GM23338 (cell line): ENCODE measurements at regions not wholly inside any gene's neighbourhood (a gene's known extent, or its start where the extent isn't known, plus 50 kb on each side); places are given as distances from the start of the nearest gene placed in this dataset.

ENCODE experiments used
- ATAC-seq: fragments of 200-7000 bp; cut with Tn5 transposase; 3 replicates; pipeline ENCODE4 v1.9.1; 2020
- DNase-seq: peaks from one replicate; pipeline ENCODE4 v3.0.0-alpha.2; 2015; ENCODE audit warnings: low spot score
- H2AFZ ChIP-seq: fragments of 200-600 bp; sonication (generic); 2 replicates; pipeline ENCODE4 v1.8.0; 2016; ENCODE audit warnings: antibody characterized with exemption, mild to moderate bottlenecking, moderate library complexity
- H3F3A ChIP-seq: fragments of 200-600 bp; sonication (generic); replicated peaks from 2 replicates; pipeline ENCODE4 v1.8.0; 2017; ENCODE audit warnings: antibody characterized with exemption, mixed run types, low read depth
- H3K27ac ChIP-seq: fragments of 200-600 bp; sonication (generic); 2 replicates; pipeline ENCODE4 v1.6.1; 2016; ENCODE audit warnings: low read depth
- H3K27me3 ChIP-seq: fragments of 200-600 bp; sonication (generic); 2 replicates; pipeline ENCODE4 v1.8.0; 2016; ENCODE audit warnings: mild to moderate bottlenecking, mixed run types, moderate library complexity; ENCODE audit not compliant: insufficient read depth
- H3K36me3 ChIP-seq: fragments of 200-600 bp; sonication (generic); 2 replicates; pipeline ENCODE4 v1.8.0; 2016; ENCODE audit warnings: mild to moderate bottlenecking; ENCODE audit not compliant: insufficient read depth
- H3K4me1 ChIP-seq: fragments of 200-600 bp; sonication (generic); 2 replicates; pipeline ENCODE4 v1.8.0; 2016; ENCODE audit warnings: mild to moderate bottlenecking, moderate library complexity; ENCODE audit not compliant: insufficient read depth
- H3K4me2 ChIP-seq: fragments of 200-600 bp; sonication (generic); 2 replicates; pipeline ENCODE4 v1.7.1; 2017; ENCODE audit warnings: mixed run types
- H3K4me3 ChIP-seq: fragments of 200-600 bp; sonication (generic); 2 replicates; pipeline ENCODE4 v1.6.1; 2016; ENCODE audit warnings: mixed run types
- H3K79me2 ChIP-seq: fragments of 200-600 bp; sonication (generic); replicated peaks from 2 replicates; pipeline ENCODE4 v1.8.0; 2017; ENCODE audit warnings: mild to moderate bottlenecking; ENCODE audit not compliant: insufficient read depth
- H3K9me2 ChIP-seq: fragments of 200-600 bp; sonication (generic); 2 replicates; pipeline ENCODE4 v1.8.0; 2017; ENCODE audit not compliant: insufficient read depth
- H4K20me1 ChIP-seq: fragments of 200-600 bp; sonication (generic); replicated peaks from 2 replicates; pipeline ENCODE4 v1.8.0; 2017; ENCODE audit warnings: mild to moderate bottlenecking; ENCODE audit not compliant: insufficient read depth
- H3K27ac Mint-ChIP-seq: 2 replicates; pipeline ENCODE4 v1.8.0; 2020; ENCODE audit warnings: inconsistent platforms, mild to moderate bottlenecking, moderate library complexity, mixed read lengths
- H3K27me3 Mint-ChIP-seq: 3 replicates; pipeline ENCODE4 v1.8.0; 2022; ENCODE audit warnings: low read depth, mild to moderate bottlenecking, moderate library complexity, mixed read lengths, inconsistent platforms; ENCODE audit not compliant: insufficient read depth, poor library complexity
- H3K36me3 Mint-ChIP-seq: 3 replicates; pipeline ENCODE4 v1.8.0; 2021; ENCODE audit warnings: low read depth, mild to moderate bottlenecking, inconsistent platforms, moderate library complexity, mixed read lengths
- H3K4me1 Mint-ChIP-seq: 3 replicates; pipeline ENCODE4 v1.8.0; 2020; ENCODE audit warnings: mild to moderate bottlenecking, inconsistent platforms, mixed read lengths
- H3K4me3 Mint-ChIP-seq: 3 replicates; pipeline ENCODE4 v1.8.0; 2021; ENCODE audit warnings: moderate library complexity, mild to moderate bottlenecking, inconsistent platforms, mixed read lengths
- H3K9me3 Mint-ChIP-seq: 3 replicates; pipeline ENCODE4 v1.8.0; 2020; ENCODE audit warnings: moderate library complexity, mild to moderate bottlenecking, inconsistent platforms, mixed read lengths
- CREB1 ChIP-seq: fragments of 250-450 bp; sonication (Bioruptor Pico); IDR thresholded peaks from 2 replicates; pipeline ENCODE4 v1.5.0; 2020; ENCODE audit warnings: low read depth, mild to moderate bottlenecking, moderate library complexity
- ETS1 ChIP-seq: IDR thresholded peaks from 2 replicates; pipeline ENCODE4 v1.6.1; 2016; ENCODE audit warnings: antibody characterized with exemption
- EZH2 ChIP-seq: fragments of 200-600 bp; sonication (generic); IDR thresholded peaks from one replicate; pipeline ENCODE4 v1.8.0; 2017; ENCODE audit warnings: antibody characterized with exemption, mild to moderate bottlenecking, low read depth; ENCODE audit not compliant: unreplicated experiment
- EZH2phosphoT487 ChIP-seq: fragments of 200-600 bp; sonication (generic); IDR thresholded peaks from one replicate; pipeline ENCODE4 v1.8.1; 2018; ENCODE audit warnings: antibody characterized with exemption; ENCODE audit not compliant: unreplicated experiment
- JUNB ChIP-seq: IDR thresholded peaks from one replicate; pipeline ENCODE4 v1.6.1; 2016; ENCODE audit warnings: antibody characterized with exemption; ENCODE audit not compliant: unreplicated experiment
- NANOG ChIP-seq: IDR thresholded peaks from 2 replicates; pipeline ENCODE4 v1.6.1; 2016; ENCODE audit warnings: antibody characterized with exemption, borderline replicate concordance
- POLR2AphosphoS5 ChIP-seq: IDR thresholded peaks from 2 replicates; pipeline ENCODE4 v1.6.1; 2016; ENCODE audit warnings: antibody characterized with exemption, low read depth
- STAT1 ChIP-seq: IDR thresholded peaks from one replicate; pipeline ENCODE4 v1.6.1; 2016; ENCODE audit warnings: antibody characterized with exemption; ENCODE audit not compliant: unreplicated experiment
- ZNF114 ChIP-seq: fragments of 250-450 bp; sonication (Bioruptor Pico); IDR thresholded peaks from 2 replicates; pipeline ENCODE4 v1.5.0; 2020; ENCODE audit warnings: mild to moderate bottlenecking, moderate library complexity
- ZNF331 ChIP-seq: fragments of 250-450 bp; sonication (Bioruptor Pico); IDR thresholded peaks from 2 replicates; pipeline ENCODE4 v1.5.0; 2020; ENCODE audit warnings: low read depth, mild to moderate bottlenecking, moderate library complexity
- ZNF462 ChIP-seq: fragments of 250-450 bp; sonication (Bioruptor Pico); IDR thresholded peaks from 2 replicates; pipeline ENCODE4 v1.5.0; 2020; ENCODE audit warnings: mild to moderate bottlenecking, moderate library complexity

GRCh38 chr20:6298049-6298448, 175.2 kb upstream of the FERMT1 start (continued):
- TF ChIP-seq ETS1, result no peak

GRCh38 chr20:6295867-6296256, 173.0 kb upstream of the FERMT1 start:
- Histone ChIP-seq H3K4me2 (no peak overlapping the region), H3K4me3 (no peak overlapping the region), H2AFZ (no peak overlapping the region), H3K27me3 (no peaks in the 10 kb centered on the region), H3K9me2 (no peaks in the 10 kb centered on the region; the same call in 1 of the 2 replicates), H3K79me2 (no peaks in the 10 kb centered on the region), H3K27ac (no peak overlapping the region), H3K36me3 (no peaks in the 10 kb centered on the region), H3K4me1 (no peaks in the 10 kb centered on the region), H4K20me1 (no peaks in the 10 kb centered on the region), H3F3A (no peaks in the 10 kb centered on the region)
- Mint-ChIP-seq H3K4me3 (no peak overlapping the region), H3K36me3 (no peaks in the 10 kb centered on the region), H3K4me1 (no peaks in the 10 kb centered on the region), H3K27me3 (no peaks in the 10 kb centered on the region), H3K27ac (no peak overlapping the region), H3K9me3 (no peaks in the 10 kb centered on the region)
- ATAC-seq (no peak), DNase-seq (no peak)
- TF ChIP-seq EZH2phosphoT487 (no peak), POLR2AphosphoS5 (no peak)

GRCh38 chr20:6295127-6295866, 172.5 kb upstream of the FERMT1 start:
- no peaks in the 10 kb centered on the region for H3K4me1 Mint-ChIP-seq
- H4K20me1 ChIP-seq, result no peaks in the 10 kb centered on the region
- no peak overlapping the region for H3K4me2 ChIP-seq
- H3K9me3 Mint-ChIP-seq, result peaks cover 3% of the 10 kb centered on the region; the same call in 1 of the 3 replicates
- H2AFZ ChIP-seq, result peak overlapping the region; percentile 43; the same call in 1 of the 2 replicates
- no peaks in the 10 kb centered on the region for H3F3A ChIP-seq
- no peak overlapping the region for H3K4me3 Mint-ChIP-seq
- H3K4me3 ChIP-seq, result no peak overlapping the region
- no peak overlapping the region for H3K27ac ChIP-seq
- H3K36me3 Mint-ChIP-seq, result no peaks in the 10 kb centered on the region
- H3K27me3 ChIP-seq, result no peaks in the 10 kb centered on the region
- no peaks in the 10 kb centered on the region for H3K9me2 ChIP-seq
- H3K4me1 ChIP-seq, result no peaks in the 10 kb centered on the region
- no peaks in the 10 kb centered on the region for H3K79me2 ChIP-seq
- H3K36me3 ChIP-seq, result no peaks in the 10 kb centered on the region
- H3K27me3 Mint-ChIP-seq, result no peaks in the 10 kb centered on the region
- DNase-seq (no peak), ATAC-seq (no peak)
- no peak overlapping the region for H3K27ac Mint-ChIP-seq
- no peak for TF ChIP-seq POLR2AphosphoS5
- no peak for TF ChIP-seq JUNB
- TF ChIP-seq EZH2, result no peak
- no peak for TF ChIP-seq STAT1
- no peak for TF ChIP-seq EZH2phosphoT487
- TF ChIP-seq ETS1, result no peak
- TF ChIP-seq CREB1 (CRISPR knock-in tag), result no peak
- no peak for TF ChIP-seq NANOG
- TF ChIP-seq ZNF114 (CRISPR knock-in tag), result no peak
- TF ChIP-seq ZNF331 (CRISPR knock-in tag), result no peak
- no peak for TF ChIP-seq ZNF462 (CRISPR knock-in tag)
